Vagina (tissue), 2 donors: ENCODE measurements at regions not wholly inside any gene's neighbourhood (a gene's known extent, or its start where the extent isn't known, plus 50 kb on each side); places are given as distances from the start of the nearest gene placed in this dataset.

Experiments used
- DNase-seq, 2 donors: peaks; one replicate each; pipeline ENCODE4 v3.0.0-alpha.2; 2017; ENCODE audit errors: extremely low spot score in 2 of 2
- H3K27ac ChIP-seq: fragments of 200-600 bp; sonication (generic); one replicate; pipeline ENCODE4 v1.5.1; 2019
- H3K27me3 ChIP-seq: fragments of 200-600 bp; sonication (generic); one replicate; pipeline ENCODE4 v1.5.1; 2019
- H3K36me3 ChIP-seq, 2 donors: fragments of 200-600 bp; sonication (generic); one replicate each; pipeline ENCODE4 v1.5.1; 2017 to 2019
- H3K4me1 ChIP-seq: fragments of 200-600 bp; sonication (generic); one replicate; pipeline ENCODE4 v1.5.1; 2019
- H3K4me3 ChIP-seq, 2 donors: fragments of 200-600 bp; sonication (generic); 1 replicate in 1 of 2; 2 replicates in 1 of 2; pipeline ENCODE4 v1.5.1; 2016 to 2019
- H3K9me3 ChIP-seq: fragments of 200-600 bp; sonication (generic); one replicate; pipeline ENCODE4 v1.5.1; 2019
- CTCF ChIP-seq, 3 experiments: fragments of 450-650 bp in 2 of 3; fragments of 200-600 bp in 1 of 3; sonication (generic) in 1 of 3; IDR thresholded peaks; one replicate each; pipeline ENCODE4 v1.5.1; 2017 to 2019; ENCODE audit warnings: antibody characterized with exemption in 3 of 3, mild to moderate bottlenecking in 2 of 3, moderate library complexity in 2 of 3
- POLR2A ChIP-seq, 2 donors: fragments of 450-650 bp; IDR thresholded peaks; one replicate each; pipeline ENCODE4 v1.6.1; 2017; ENCODE audit warnings: antibody characterized with exemption in 2 of 2, mild to moderate bottlenecking in 2 of 2, moderate library complexity in 2 of 2
- POLR2AphosphoS5 ChIP-seq, 2 donors: sonication (generic); formaldehyde crosslinking; IDR thresholded peaks; one replicate each; pipeline ENCODE4 v1.9.0; 2017; ENCODE audit warnings: antibody characterized with exemption in 2 of 2, mild to moderate bottlenecking in 2 of 2, low read depth in 1 of 2; ENCODE audit not compliant: insufficient read depth in 1 of 2
- intact Hi-C: fragments of 100-400 bp; cut with DNase I; formaldehyde crosslinking; loops from one replicate; pipeline ENCODE4 v1.15.1; 2023

GRCh38 chr9:27632254-27632653 lies 59.0 kb upstream of the C9orf72 start:
- Histone ChIP-seq H3K4me1 (no peaks in the 10 kb centered on the region), H3K4me3 (no peak overlapping the region), H3K27me3 (no peaks in the 10 kb centered on the region), H3K27ac (no peak overlapping the region), H3K9me3 (no peaks in the 10 kb centered on the region), H3K36me3 (no peaks in the 10 kb centered on the region)
- TF ChIP-seq CTCF (IDR thresholded peaks at IDR 0.05) (no peak), POLR2AphosphoS5 (IDR thresholded peaks at IDR 0.05; ENCODE audit: insufficient read depth in 1 of 2, low read depth in 1 of 2) (no peak), POLR2A (IDR thresholded peaks at IDR 0.05) (no peak)
- DNase-seq = no peak
- intact Hi-C loops = no loop called here

GRCh38 chr9:27633764-27634163 lies 60.5 kb upstream of the C9orf72 start:
- Histone ChIP-seq H3K4me1 (no peaks in the 10 kb centered on the region), H3K27me3 (no peaks in the 10 kb centered on the region), H3K36me3 (no peaks in the 10 kb centered on the region), H3K27ac (no peak overlapping the region), H3K4me3 (no peak overlapping the region), H3K9me3 (no peaks in the 10 kb centered on the region)
- no peak for TF ChIP-seq POLR2A (IDR thresholded peaks at IDR 0.05)
- TF ChIP-seq CTCF (IDR thresholded peaks at IDR 0.05) = no peak
- TF ChIP-seq POLR2AphosphoS5 (IDR thresholded peaks at IDR 0.05; ENCODE audit: insufficient read depth in 1 of 2, low read depth in 1 of 2) = no peak
- intact Hi-C loops = no loop called here
- no peak for DNase-seq

GRCh38 chr9:27634879-27635278 lies 61.6 kb upstream of the C9orf72 start:
- Histone ChIP-seq H3K9me3 (no peaks in the 10 kb centered on the region), H3K4me1 (no peaks in the 10 kb centered on the region), H3K27me3 (no peaks in the 10 kb centered on the region), H3K27ac (no peak overlapping the region), H3K4me3 (no peak overlapping the region), H3K36me3 (no peaks in the 10 kb centered on the region)
- no peak for DNase-seq
- TF ChIP-seq POLR2A (IDR thresholded peaks at IDR 0.05) (no peak), CTCF (IDR thresholded peaks at IDR 0.05) (no peak), POLR2AphosphoS5 (IDR thresholded peaks at IDR 0.05; ENCODE audit: insufficient read depth in 1 of 2, low read depth in 1 of 2) (no peak)
- intact Hi-C loops = no loop called here

- Histone ChIP-seq H3K27me3 (no peaks in the 10 kb centered on the region), H3K4me1 (no peaks in the 10 kb centered on the region), H3K36me3 (no peaks in the 10 kb centered on the region), H3K27ac (no peak overlapping the region), H3K9me3 (no peaks in the 10 kb centered on the region), H3K4me3 (no peak overlapping the region)
- intact Hi-C loops = no loop called here
- no peak for TF ChIP-seq POLR2AphosphoS5 (IDR thresholded peaks at IDR 0.05; ENCODE audit: insufficient read depth in 1 of 2, low read depth in 1 of 2)
- TF ChIP-seq CTCF (IDR thresholded peaks at IDR 0.05) = no peak
- no peak for TF ChIP-seq POLR2A (IDR thresholded peaks at IDR 0.05)
- no peak for DNase-seq
These were observed 65.4 kb upstream of the C9orf72 start for GRCh38 chr9:27638716-27639115.

GRCh38 chr9:27645161-27645840 lies 72.0 kb upstream of the C9orf72 start:
- H3K4me3 ChIP-seq = no peak overlapping the region
- H3K4me1 ChIP-seq = no peaks in the 10 kb centered on the region
- no peaks in the 10 kb centered on the region for H3K9me3 ChIP-seq
- intact Hi-C loops = no loop called here
- no peaks in the 10 kb centered on the region for H3K36me3 ChIP-seq
- no peak for TF ChIP-seq CTCF (IDR thresholded peaks at IDR 0.05)
- TF ChIP-seq POLR2A (IDR thresholded peaks at IDR 0.05) = no peak
- no peak for TF ChIP-seq POLR2AphosphoS5 (IDR thresholded peaks at IDR 0.05; ENCODE audit: insufficient read depth in 1 of 2, low read depth in 1 of 2)
- DNase-seq = no peak
- H3K27me3 ChIP-seq = no peaks in the 10 kb centered on the region
- no peak overlapping the region for H3K27ac ChIP-seq
